GM10266 (cell line): ENCODE measurements at regions not wholly inside any gene's neighbourhood (a gene's known extent, or its start where the extent isn't known, plus 50 kb on each side); places are given as distances from the start of the nearest gene placed in this dataset.

Experiments
- DNase-seq: peaks from one replicate; pipeline ENCODE4 v3.0.0; 2012; ENCODE audit errors: extremely low spot score
- TF ChIP-seq, protein P1 (sequence below): IDR thresholded peaks from 2 replicates; pipeline ENCODE4 v1.5.1; 2012; ENCODE audit warnings: mild to moderate bottlenecking, low read depth; ENCODE audit not compliant: control insufficient read depth, insufficient read depth; ENCODE audit errors: missing control alignments

DNA sequence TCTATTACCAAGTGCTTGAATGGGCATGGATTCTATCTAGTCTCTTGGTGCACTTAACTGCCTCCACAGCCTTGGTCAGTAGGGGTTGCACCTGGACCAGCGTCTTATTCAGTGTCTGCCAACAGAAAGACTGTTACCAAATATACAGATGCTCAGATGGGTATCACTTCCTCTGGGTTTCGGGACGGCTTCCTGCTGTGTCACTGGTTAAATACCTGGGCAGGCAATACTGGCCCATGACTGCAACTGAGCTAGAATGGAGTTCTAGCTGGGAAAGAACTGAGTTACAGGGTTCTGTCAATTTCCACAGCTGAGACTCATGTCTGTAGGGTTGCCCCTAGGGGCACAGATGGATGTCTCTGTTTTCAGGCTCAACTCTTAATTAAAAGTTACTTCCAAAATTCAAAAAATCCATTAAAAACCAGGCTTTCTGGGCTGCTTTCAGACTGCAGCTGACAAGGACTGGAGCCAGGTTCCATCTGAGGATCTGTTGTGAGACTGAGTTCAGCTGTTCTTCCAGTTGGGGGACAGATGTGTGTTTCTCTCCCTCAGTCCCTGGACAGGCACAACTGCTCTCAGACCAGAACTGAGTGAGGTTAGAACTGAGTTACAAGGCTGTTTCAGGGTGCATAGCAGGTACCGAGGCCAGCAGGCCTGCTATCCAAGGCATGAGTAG lies 789.6 kb upstream of the SLC8A1 start:
- no peak for DNase-seq
- TF ChIP-seq, protein P1, sequence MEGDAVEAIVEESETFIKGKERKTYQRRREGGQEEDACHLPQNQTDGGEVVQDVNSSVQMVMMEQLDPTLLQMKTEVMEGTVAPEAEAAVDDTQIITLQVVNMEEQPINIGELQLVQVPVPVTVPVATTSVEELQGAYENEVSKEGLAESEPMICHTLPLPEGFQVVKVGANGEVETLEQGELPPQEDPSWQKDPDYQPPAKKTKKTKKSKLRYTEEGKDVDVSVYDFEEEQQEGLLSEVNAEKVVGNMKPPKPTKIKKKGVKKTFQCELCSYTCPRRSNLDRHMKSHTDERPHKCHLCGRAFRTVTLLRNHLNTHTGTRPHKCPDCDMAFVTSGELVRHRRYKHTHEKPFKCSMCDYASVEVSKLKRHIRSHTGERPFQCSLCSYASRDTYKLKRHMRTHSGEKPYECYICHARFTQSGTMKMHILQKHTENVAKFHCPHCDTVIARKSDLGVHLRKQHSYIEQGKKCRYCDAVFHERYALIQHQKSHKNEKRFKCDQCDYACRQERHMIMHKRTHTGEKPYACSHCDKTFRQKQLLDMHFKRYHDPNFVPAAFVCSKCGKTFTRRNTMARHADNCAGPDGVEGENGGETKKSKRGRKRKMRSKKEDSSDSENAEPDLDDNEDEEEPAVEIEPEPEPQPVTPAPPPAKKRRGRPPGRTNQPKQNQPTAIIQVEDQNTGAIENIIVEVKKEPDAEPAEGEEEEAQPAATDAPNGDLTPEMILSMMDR: no peak

DNA sequence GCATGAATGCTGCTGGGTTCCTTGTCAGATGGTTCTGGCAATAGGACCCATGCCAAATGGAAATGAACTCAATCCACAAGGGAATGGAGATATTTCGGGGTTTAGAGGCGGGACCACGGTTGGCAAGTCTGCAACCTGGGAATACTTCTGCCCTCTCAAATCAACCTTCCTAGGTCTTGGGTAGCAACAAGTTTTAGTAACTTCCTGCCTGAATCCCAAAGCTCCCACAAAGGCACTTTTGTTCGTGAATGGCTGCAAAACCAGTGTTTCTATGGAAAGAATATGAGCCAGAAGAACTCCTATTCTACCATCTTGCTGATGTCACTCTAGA lies 790.1 kb upstream of the SLC8A1 start:
- DNase-seq: no peak
- TF ChIP-seq, protein P1: no peak

DNA sequence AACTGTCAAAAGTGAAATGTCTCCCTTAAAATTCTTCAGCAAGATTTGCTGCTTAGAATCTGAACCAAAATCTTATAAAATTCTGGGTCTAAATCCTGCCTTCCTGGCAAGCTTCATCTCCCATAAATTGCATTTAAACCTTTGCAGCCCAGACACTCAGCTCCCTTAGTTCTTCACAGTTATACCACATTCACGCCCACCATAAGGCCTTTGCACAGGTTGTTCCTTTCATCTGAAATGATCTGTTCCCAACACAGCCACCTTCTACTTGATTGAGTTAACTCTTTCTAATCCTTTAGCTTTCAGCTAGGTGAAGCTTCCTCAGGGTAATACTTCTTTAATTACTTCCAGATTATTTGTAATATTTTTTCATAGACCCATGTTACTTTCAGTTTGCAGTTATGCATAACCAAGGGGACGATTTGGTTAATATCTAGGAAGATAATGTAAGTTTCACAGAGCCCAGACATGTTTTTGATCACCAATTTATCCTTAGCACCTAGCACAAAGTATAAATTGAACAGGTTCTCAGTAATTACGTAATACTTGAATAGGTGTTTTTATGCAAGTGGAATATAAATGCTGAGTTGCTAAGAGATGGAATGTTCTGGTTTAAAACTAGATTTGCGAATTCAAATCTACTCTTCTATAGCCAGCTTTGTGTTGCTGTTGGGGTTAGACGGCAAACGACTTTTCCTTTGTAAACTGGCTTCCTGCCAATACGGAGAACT lies 779.7 kb upstream of the PKDCC start:
- no peak for DNase-seq
- TF ChIP-seq, protein P1: no peak

DNA sequence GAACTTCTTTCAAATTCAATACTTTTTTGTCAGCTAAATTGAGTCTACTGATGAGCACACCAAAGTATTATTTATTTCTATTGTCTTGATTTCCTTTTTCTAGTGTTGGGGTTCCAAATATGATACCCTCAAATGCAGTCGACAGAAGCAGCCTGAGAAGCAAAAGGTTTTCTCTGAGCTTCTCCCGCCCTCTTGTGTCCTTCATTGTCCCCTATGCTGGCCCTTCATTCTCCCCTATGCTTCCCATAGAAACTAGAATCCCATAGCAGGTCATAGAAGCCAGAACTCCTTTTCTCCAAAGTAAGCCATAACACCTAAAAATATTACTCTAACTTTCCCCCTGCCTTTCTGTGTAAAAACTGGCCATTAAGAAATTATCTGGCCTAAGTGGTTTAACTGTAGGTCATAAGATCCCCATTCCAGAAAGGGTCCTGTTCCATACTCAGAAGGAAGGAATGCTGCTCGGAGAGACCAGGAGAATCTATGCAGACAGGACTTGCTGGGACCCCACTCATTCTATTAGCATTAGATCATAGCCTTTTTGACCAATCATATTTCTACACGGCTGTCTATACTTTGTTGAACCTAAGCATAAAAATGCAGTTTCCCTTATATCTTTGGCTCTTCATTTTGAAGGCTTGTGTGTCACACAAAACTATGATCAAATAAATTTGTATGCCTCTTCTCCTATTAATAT lies 764.6 kb upstream of the PKDCC start:
- TF ChIP-seq, protein P1: no peak
- no peak for DNase-seq

- no peak for DNase-seq
- TF ChIP-seq, protein P1: no peak
Measured at GRCh38 chr2:41293491-41293890, 754.3 kb upstream of the PKDCC start.

DNA sequence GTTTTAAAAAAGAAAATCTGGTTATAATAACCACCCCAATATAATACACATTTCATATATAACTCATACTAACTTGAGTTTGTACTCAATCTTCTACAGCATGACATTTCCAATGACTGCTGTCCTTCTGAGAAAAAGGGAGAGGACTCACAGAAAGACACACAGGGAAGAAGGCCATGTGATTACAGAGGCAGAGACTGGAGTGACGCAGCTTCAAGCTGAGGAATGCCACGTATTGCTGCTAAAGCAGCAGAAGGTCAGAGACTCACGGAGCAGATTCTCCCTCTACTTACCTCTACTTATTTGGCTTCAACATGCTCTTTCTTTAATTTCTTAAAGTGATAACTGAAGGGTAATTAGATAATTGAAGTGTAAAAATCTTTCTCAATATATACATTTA lies 753.5 kb upstream of the PKDCC start:
- no peak for DNase-seq
- TF ChIP-seq, protein P1: no peak

DNA sequence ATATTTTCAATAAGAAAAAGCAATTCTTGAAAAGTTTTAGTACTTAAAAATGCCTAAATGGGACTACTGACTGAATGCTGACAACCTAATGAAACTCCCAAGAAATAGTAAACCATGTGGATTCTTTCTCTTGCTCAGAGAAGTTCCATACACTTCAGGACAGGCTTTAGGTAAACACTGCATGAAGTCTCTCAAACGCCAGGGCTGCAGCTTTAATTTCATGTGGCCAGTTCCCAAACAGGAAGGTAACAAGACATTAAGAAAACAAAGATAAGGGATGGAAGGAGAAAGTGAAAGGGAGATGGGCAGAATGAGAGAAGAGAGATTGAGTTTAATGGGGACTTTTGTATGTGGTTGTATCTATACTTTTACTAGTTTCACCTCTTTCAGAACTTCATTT lies 734.7 kb upstream of the PKDCC start:
- TF ChIP-seq, protein P1: no peak
- DNase-seq: no peak
